HL-60 (cell line): ENCODE measurements at regions not wholly inside any gene's neighbourhood (a gene's known extent, or its start where the extent isn't known, plus 50 kb on each side); places are given as distances from the start of the nearest gene placed in this dataset.

ENCODE experiments used
- DNase-seq, 2 experiments: peaks; one replicate each; pipeline ENCODE4 v3.0.0-alpha.2; 2010 to 2020; ENCODE audit warnings: low read depth in 1 of 2, low spot score in 1 of 2
- H3K27ac ChIP-seq: fragments of 250-450 bp; sonication (Bioruptor Pico); replicated peaks from 2 replicates; pipeline ENCODE4 v1.5.1; 2020; ENCODE audit warnings: mild to moderate bottlenecking, moderate library complexity
- H3K27me3 ChIP-seq: fragments of 250-450 bp; sonication (Bioruptor Pico); 2 replicates; pipeline ENCODE4 v1.5.1; 2021; ENCODE audit warnings: mild to moderate bottlenecking, moderate library complexity; ENCODE audit not compliant: insufficient read depth, poor library complexity, severe bottlenecking
- H3K4me3 ChIP-seq: replicated peaks from 2 replicates; pipeline ENCODE4 v1.5.1; 2011; ENCODE audit warnings: mild to moderate bottlenecking, control low read depth, low read length; ENCODE audit not compliant: insufficient read depth
- GABPA ChIP-seq: IDR thresholded peaks from 2 replicates; pipeline ENCODE4 v1.6.1; 2012; ENCODE audit warnings: low read depth
- POLR2AphosphoS5 ChIP-seq: IDR thresholded peaks from 2 replicates; pipeline ENCODE4 v1.6.1; 2012; ENCODE audit warnings: low read depth
- REST ChIP-seq: IDR thresholded peaks from 2 replicates; pipeline ENCODE4 v1.6.1; 2012; ENCODE audit warnings: low read depth; ENCODE audit not compliant: insufficient replicate concordance
- SPI1 ChIP-seq: IDR thresholded peaks from 2 replicates; pipeline ENCODE4 v1.6.1; 2012; ENCODE audit warnings: low read depth, mild to moderate bottlenecking, borderline replicate concordance
- TF ChIP-seq, protein P1 (sequence below): IDR thresholded peaks from one replicate; pipeline ENCODE4 v1.5.1; 2011; ENCODE audit warnings: low read length, control low read depth, inconsistent platforms; ENCODE audit not compliant: insufficient read depth

DNA sequence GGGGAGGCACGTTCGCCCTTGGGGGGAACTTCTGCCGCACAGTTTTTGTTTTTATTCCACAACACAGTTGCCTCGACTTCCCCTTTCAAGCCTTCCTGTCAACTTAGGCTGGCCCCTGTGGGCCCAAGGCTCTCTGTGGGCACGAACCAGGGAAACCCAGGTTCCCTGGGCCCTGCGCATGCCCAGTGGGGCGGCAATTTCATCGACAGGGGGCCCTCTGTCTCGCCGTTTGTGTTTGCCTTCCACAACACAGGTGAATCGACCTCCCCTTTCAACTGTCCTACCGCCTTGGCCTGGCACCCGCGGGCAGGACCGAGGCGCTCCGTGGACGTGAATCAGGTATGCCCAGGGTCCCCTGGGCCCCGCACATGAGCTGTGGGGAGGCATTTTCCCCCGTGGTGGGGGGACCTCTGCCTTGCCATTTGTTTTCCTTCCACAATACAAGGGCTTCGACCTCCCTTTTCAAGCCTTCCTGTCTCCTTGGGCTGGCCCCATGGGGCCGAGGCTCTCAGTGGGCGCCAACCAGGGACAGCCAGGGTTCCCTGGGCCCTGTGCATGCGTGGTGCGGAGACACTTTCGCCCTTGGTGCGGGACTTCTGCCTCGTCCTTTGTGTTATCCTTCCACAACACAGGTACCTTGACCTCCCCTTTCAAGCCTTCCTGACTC is 354.0 kb downstream of the ALG10 start:
- H3K27me3 ChIP-seq, result no peaks in the 10 kb centered on the region
- H3K27ac ChIP-seq, result no peak overlapping the region
- no peak for DNase-seq
- no peak for TF ChIP-seq SPI1
- H3K4me3 ChIP-seq, result no peak overlapping the region

DNA sequence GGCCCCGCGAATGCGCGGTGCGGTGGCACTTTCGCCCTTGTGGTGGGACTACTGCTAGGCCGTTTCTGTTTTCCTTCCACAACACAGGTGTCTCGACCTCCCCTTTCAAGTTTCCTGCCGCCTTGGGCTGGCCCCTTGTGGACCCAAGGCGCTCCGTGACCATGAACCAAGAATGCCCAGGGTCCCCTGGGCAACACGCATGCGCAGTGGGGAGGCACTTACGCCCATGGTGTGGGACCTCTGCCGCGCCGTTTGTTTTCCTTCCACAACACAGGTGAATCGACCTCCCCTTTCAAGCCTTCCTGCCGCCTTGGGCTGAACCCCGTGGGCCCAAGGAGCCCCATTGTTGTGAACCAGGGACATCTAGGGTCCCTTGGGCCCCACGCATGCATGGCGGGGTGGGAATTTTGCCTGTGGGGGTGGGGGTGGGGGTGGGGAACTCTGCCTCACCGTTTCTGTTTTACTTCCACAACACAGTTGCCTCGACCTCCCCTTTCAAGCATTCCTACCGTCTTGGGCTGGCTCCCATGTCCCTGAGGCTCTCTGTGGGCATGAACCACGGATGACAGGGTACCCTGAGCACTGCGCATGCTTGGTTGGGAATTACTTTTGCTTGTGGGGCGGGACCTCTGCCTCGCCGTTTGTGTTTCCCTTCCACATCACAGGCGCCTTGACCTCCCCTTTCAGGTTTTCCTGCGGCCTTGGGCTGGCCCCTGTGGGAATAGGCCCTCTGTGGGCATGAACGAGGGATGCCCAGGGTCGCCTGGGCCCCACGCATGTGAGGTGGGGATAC is 355.1 kb downstream of the ALG10 start:
- Histone ChIP-seq H3K27ac (no peak overlapping the region), H3K4me3 (no peak overlapping the region), H3K27me3 (no peaks in the 10 kb centered on the region)
- no peak for TF ChIP-seq POLR2AphosphoS5
- TF ChIP-seq, protein P1, sequence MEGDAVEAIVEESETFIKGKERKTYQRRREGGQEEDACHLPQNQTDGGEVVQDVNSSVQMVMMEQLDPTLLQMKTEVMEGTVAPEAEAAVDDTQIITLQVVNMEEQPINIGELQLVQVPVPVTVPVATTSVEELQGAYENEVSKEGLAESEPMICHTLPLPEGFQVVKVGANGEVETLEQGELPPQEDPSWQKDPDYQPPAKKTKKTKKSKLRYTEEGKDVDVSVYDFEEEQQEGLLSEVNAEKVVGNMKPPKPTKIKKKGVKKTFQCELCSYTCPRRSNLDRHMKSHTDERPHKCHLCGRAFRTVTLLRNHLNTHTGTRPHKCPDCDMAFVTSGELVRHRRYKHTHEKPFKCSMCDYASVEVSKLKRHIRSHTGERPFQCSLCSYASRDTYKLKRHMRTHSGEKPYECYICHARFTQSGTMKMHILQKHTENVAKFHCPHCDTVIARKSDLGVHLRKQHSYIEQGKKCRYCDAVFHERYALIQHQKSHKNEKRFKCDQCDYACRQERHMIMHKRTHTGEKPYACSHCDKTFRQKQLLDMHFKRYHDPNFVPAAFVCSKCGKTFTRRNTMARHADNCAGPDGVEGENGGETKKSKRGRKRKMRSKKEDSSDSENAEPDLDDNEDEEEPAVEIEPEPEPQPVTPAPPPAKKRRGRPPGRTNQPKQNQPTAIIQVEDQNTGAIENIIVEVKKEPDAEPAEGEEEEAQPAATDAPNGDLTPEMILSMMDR, result no peak
- no peak for DNase-seq

GRCh38 chr12:34379142-34379541 is 356.8 kb downstream of the ALG10 start:
- no peak for TF ChIP-seq SPI1
- TF ChIP-seq GABPA, result no peak
- no peak for TF ChIP-seq POLR2AphosphoS5
- TF ChIP-seq REST, result no peak
- TF ChIP-seq, protein P1, result no peak
- DNase-seq, result no peak
- Histone ChIP-seq H3K27me3 (no peaks in the 10 kb centered on the region), H3K27ac (no peak overlapping the region), H3K4me3 (no peak overlapping the region)

- TF ChIP-seq REST (no peak), POLR2AphosphoS5 (no peak), GABPA (no peak), SPI1 (no peak)
- TF ChIP-seq, protein P1, result no peak
- Histone ChIP-seq H3K27me3 (no peaks in the 10 kb centered on the region), H3K4me3 (no peak overlapping the region), H3K27ac (no peak overlapping the region)
- no peak for DNase-seq
These were observed 362.4 kb downstream of the ALG10 start for GRCh38 chr12:34384693-34385092.
